HepG2 (cell line): ENCODE measurements at regions not wholly inside any gene's neighbourhood (a gene's known extent, or its start where the extent isn't known, plus 50 kb on each side); places are given as distances from the start of the nearest gene placed in this dataset.

Experiments
- ATAC-seq: fragments of 200-7000 bp; cut with Tn5 transposase; 3 replicates; pipeline ENCODE4 v1.9.1; 2020; ENCODE audit warnings: mild to moderate bottlenecking, moderate library complexity
- BruUV-seq: library from RNA; stranded (reverse); fragments of 400-500 nt; replicated peaks from 2 replicates; lab custom pipeline; 2021; lab: Mats Ljungman, UMichigan
- CTCF ChIA-PET: fragments of 300-600 bp; formaldehyde crosslinking; extraction: SDS; loops from one replicate; lab custom pipeline; 2021; ENCODE audit warnings: low total read pairs, inconsistent platforms, low intra/inter-chr PET ratio; lab: Yijun Ruan, JAX
- POLR2A ChIA-PET: fragments of 350-600 bp; sonication (Branson Sonifier 250); formaldehyde crosslinking; loops from one replicate; lab custom pipeline; 2020; ENCODE audit warnings: antibody characterized with exemption, inconsistent platforms; lab: Yijun Ruan, JAX
- DNase-seq: peaks from one replicate; pipeline ENCODE4 v3.0.0-alpha.2; 2015; ENCODE audit warnings: low spot score
- FAIRE-seq: peaks from 3 replicates; lab custom pipeline; 2011; peaks lifted over from hg19 to GRCh38; lab: Jason Lieb, UNC
- H2AFZ ChIP-seq: one replicate; pipeline ENCODE4 v1.6.1; 2011; ENCODE audit warnings: low read length, inconsistent platforms
- H3K27ac ChIP-seq: fragments of 300-600 bp; 3 replicates; pipeline ENCODE4 v1.8.0; 2011; ENCODE audit warnings: mixed run types, mild to moderate bottlenecking, mixed read lengths, low read length, inconsistent platforms; ENCODE audit not compliant: insufficient read depth; ENCODE audit errors: extremely low read length
- H3K27me3 ChIP-seq, 2 experiments: fragments of 200-600 bp in 1 of 2; 2 replicates in 1 of 2; 3 replicates in 1 of 2; pipeline versions ENCODE4 v1.6.0 to v1.8.0; 2011; ENCODE audit warnings: low read length in 2 of 2, mild to moderate bottlenecking in 2 of 2, moderate library complexity in 2 of 2, inconsistent platforms in 1 of 2; ENCODE audit not compliant: insufficient read depth in 2 of 2, control insufficient read depth in 1 of 2
- H3K36me3 ChIP-seq, 2 experiments: fragments of 200-600 bp in 1 of 2; replicated peaks in 1 of 2; 2 replicates in 1 of 2; 3 replicates in 1 of 2; pipeline versions ENCODE4 v1.5.1 to v1.8.0; 2011; ENCODE audit warnings: low read length in 2 of 2, inconsistent platforms in 1 of 2; ENCODE audit not compliant: insufficient read depth in 2 of 2, control insufficient read depth in 1 of 2
- H3K4me1 ChIP-seq: 2 replicates; pipeline ENCODE4 v1.5.1; 2012; ENCODE audit warnings: low read length, inconsistent platforms; ENCODE audit not compliant: insufficient read depth
- H3K4me2 ChIP-seq: 2 replicates; pipeline ENCODE4 v1.6.0; 2011; ENCODE audit warnings: low read depth, low read length, inconsistent platforms
- H3K4me3 ChIP-seq, 3 experiments: fragments of 200-600 bp in 1 of 3; sonication (generic), shearing (Covaris generic) in 1 of 3; replicated peaks in 1 of 3; 2 replicates each; pipeline ENCODE4 v1.5.1; 2011 to 2016; ENCODE audit warnings: low read length in 3 of 3, inconsistent platforms in 2 of 3, low read depth in 2 of 3, mild to moderate bottlenecking in 2 of 3, control low read depth in 1 of 3, mixed read lengths in 1 of 3; ENCODE audit not compliant: insufficient read depth in 1 of 3
- H3K79me2 ChIP-seq: one replicate; pipeline ENCODE4 v1.6.1; 2011; ENCODE audit warnings: low read length, inconsistent platforms; ENCODE audit not compliant: insufficient read depth
- H3K9ac ChIP-seq: 2 replicates; pipeline ENCODE4 v1.6.0; 2011; ENCODE audit warnings: mild to moderate bottlenecking, low read depth, low read length, inconsistent platforms; ENCODE audit not compliant: insufficient read depth
- H3K9me3 ChIP-seq: 2 replicates; pipeline ENCODE4 v1.5.1; 2012; ENCODE audit warnings: mild to moderate bottlenecking, low read length
- H4K20me1 ChIP-seq: 2 replicates; pipeline ENCODE4 v1.6.0; 2011; ENCODE audit warnings: inconsistent platforms, mild to moderate bottlenecking, low read length, moderate library complexity; ENCODE audit not compliant: insufficient read depth
- AGO1 ChIP-seq: fragments of 200-400 bp; formaldehyde crosslinking; IDR thresholded peaks from 2 replicates; pipeline ENCODE4 v1.6.1; 2017; ENCODE audit warnings: mild to moderate bottlenecking, low read depth, low read length, moderate library complexity; ENCODE audit not compliant: poor library complexity, severe bottlenecking
- ARID2 ChIP-seq: sonication (generic); formaldehyde crosslinking; IDR thresholded peaks from 2 replicates; pipeline ENCODE4 v1.8.1; 2022; ENCODE audit warnings: mild to moderate bottlenecking, missing genetic modification reagents, borderline replicate concordance
- ATM ChIP-seq: fragments of 450-650 bp; IDR thresholded peaks from 2 replicates; pipeline ENCODE4 v1.7.1; 2017; ENCODE audit warnings: mild to moderate bottlenecking, borderline replicate concordance
- BHLHE40 ChIP-seq: IDR thresholded peaks from 2 replicates; pipeline ENCODE4 v1.6.1; 2011; ENCODE audit warnings: low read length, improper control_type of control experiment
- HDAC1 ChIP-seq: sonication (generic); formaldehyde crosslinking; IDR thresholded peaks from 2 replicates; pipeline ENCODE4 v1.5.1; 2020; ENCODE audit warnings: mild to moderate bottlenecking, missing genetic modification reagents
- HOXA3 ChIP-seq: sonication (generic); formaldehyde crosslinking; IDR thresholded peaks from 2 replicates; pipeline ENCODE4 v1.5.0; 2020; ENCODE audit warnings: missing genetic modification reagents
- ZNF275 ChIP-seq: sonication (generic); formaldehyde crosslinking; IDR thresholded peaks from 2 replicates; pipeline ENCODE4 v1.8.0; 2022; ENCODE audit warnings: missing genetic modification reagents, mild to moderate bottlenecking, inconsistent platforms, borderline replicate concordance
- ZNF292 ChIP-seq: sonication (generic); formaldehyde crosslinking; IDR thresholded peaks from 2 replicates; pipeline ENCODE4 v1.8.1; 2022; ENCODE audit warnings: mild to moderate bottlenecking, low read depth, missing genetic modification reagents, borderline replicate concordance
- ZNF343 ChIP-seq: sonication (generic); formaldehyde crosslinking; IDR thresholded peaks from 2 replicates; pipeline ENCODE4 v1.4.0; 2020; ENCODE audit warnings: mild to moderate bottlenecking, missing genetic modification reagents
- ZNF451 ChIP-seq: sonication (generic); formaldehyde crosslinking; IDR thresholded peaks from 2 replicates; pipeline ENCODE4 v1.5.0; 2020; ENCODE audit warnings: mild to moderate bottlenecking, missing genetic modification reagents
- ZNF503 ChIP-seq: sonication (generic); formaldehyde crosslinking; IDR thresholded peaks from 2 replicates; pipeline ENCODE4 v1.4.0; 2020; ENCODE audit warnings: missing genetic modification reagents
- ZNF678 ChIP-seq: sonication (generic); formaldehyde crosslinking; IDR thresholded peaks from 2 replicates; pipeline ENCODE4 v1.4.0; 2020; ENCODE audit warnings: mild to moderate bottlenecking, missing genetic modification reagents
- ZSCAN21 ChIP-seq: sonication (generic); formaldehyde crosslinking; IDR thresholded peaks from 2 replicates; pipeline ENCODE4 v1.8.0; 2022; ENCODE audit warnings: mild to moderate bottlenecking, missing genetic modification reagents, moderate library complexity, borderline replicate concordance
- ZUFSP ChIP-seq: sonication (generic); formaldehyde crosslinking; IDR thresholded peaks from 2 replicates; pipeline ENCODE4 v1.9.0; 2021; ENCODE audit warnings: missing genetic modification reagents, mild to moderate bottlenecking, borderline replicate concordance
- WGBS: methylation state at CpG from one replicate; pipeline ENCODE4 v1.1.6; 2017; ENCODE audit warnings: low lambda C conversion rate; 5-methylcytosine and 5-hydroxymethylcytosine counted together
- in situ Hi-C: cut with HindIII; loops from 2 replicates; pipeline ENCODE4 v1.10.0; 2017; ENCODE audit warnings: low pct_unique_long_range_greater_than_20kb; ENCODE audit not compliant: extremely low pct_ligation_motif_present
- intact Hi-C: fragments of 100-400 bp; cut with micrococcal nuclease; formaldehyde crosslinking; loops from one replicate; pipeline ENCODE4 v1.10.0; 2022; ENCODE audit not compliant: unreplicated experiment

- ChIA-PET POLR2A (no interaction called here), CTCF (no interaction called here)
- Histone ChIP-seq H2AFZ (no peak overlapping the region), H3K79me2 (no peaks in the 10 kb centered on the region), H3K4me2 (no peak overlapping the region), H3K4me1 (no peaks in the 10 kb centered on the region), H3K36me3 (no peaks in the 10 kb centered on the region), H3K27me3 (no peaks in the 10 kb centered on the region; a peak in 1 of 5 replicates), H3K4me3 (no peak overlapping the region), H3K27ac (no peak overlapping the region), H3K9ac (no peak overlapping the region), H3K9me3 (no peaks in the 10 kb centered on the region), H4K20me1 (no peaks in the 10 kb centered on the region)
- 12% methylated on average over 6 of the region's 7 CpGs for WGBS
- intact Hi-C loops (no loop called here), in situ Hi-C loops (no loop called here)
- BruUV-seq: no TSS peak
- DNase-seq (no peak), ATAC-seq (no peak), FAIRE-seq (no peak)
- TF ChIP-seq ZNF503 (CRISPR knock-in tag) (no peak), AGO1 (no peak), ZNF275 (CRISPR knock-in tag) (no peak), HDAC1 (CRISPR knock-in tag) (no peak), ZNF678 (CRISPR knock-in tag) (no peak), ZUFSP (CRISPR knock-in tag) (no peak), ZSCAN21 (no peak), ZNF451 (CRISPR knock-in tag) (no peak), ZNF292 (CRISPR knock-in tag) (no peak), HOXA3 (CRISPR knock-in tag) (no peak), ZNF343 (no peak), ATM (no peak), ARID2 (no peak), BHLHE40 (no peak)
These were observed 80.0 kb upstream of the RORA start for GRCh38 chr15:61309031-61309511.
